Epithelial cell of proximal tubule (primary cell): ENCODE measurements at regions not wholly inside any gene's neighbourhood (a gene's known extent, or its start where the extent isn't known, plus 50 kb on each side); places are given as distances from the start of the nearest gene placed in this dataset.

ENCODE experiments used
- DNase-seq: peaks from one replicate; pipeline ENCODE4 v3.0.0-alpha.2; 2011; ENCODE audit warnings: low read depth
- H3K4me3 ChIP-seq: 2 replicates; pipeline ENCODE4 v1.5.1; 2011; ENCODE audit warnings: low read depth, mild to moderate bottlenecking, low read length
- CTCF ChIP-seq: conservative IDR thresholded peaks from 2 replicates; pipeline ENCODE4 v1.5.1; 2012; ENCODE audit warnings: low read depth, mild to moderate bottlenecking, low read length

- no peak for TF ChIP-seq CTCF
- DNase-seq: no peak
- no peak overlapping the region for H3K4me3 ChIP-seq
Observed at GRCh38 chr7:106405697-106406141, 120.9 kb upstream of the NAMPT start.

GRCh38 chr7:106402898-106403297, 118.1 kb upstream of the NAMPT start:
- DNase-seq: no peak
- TF ChIP-seq CTCF: no peak
- no peak overlapping the region for H3K4me3 ChIP-seq

- no peak for TF ChIP-seq CTCF
Observed at GRCh38 chr7:106400923-106401322, 116.1 kb upstream of the NAMPT start.

GRCh38 chr7:106398786-106399185, 114.0 kb upstream of the NAMPT start:
- no peak for TF ChIP-seq CTCF
- no peak overlapping the region for H3K4me3 ChIP-seq
- no peak for DNase-seq

More at GRCh38 chr7:106400923-106401322, 116.1 kb upstream of the NAMPT start:
- no peak for DNase-seq
- H3K4me3 ChIP-seq: no peak overlapping the region

GRCh38 chr7:106397994-106398393, 113.2 kb upstream of the NAMPT start:
- TF ChIP-seq CTCF: no peak
- DNase-seq: no peak
- H3K4me3 ChIP-seq: no peak overlapping the region

GRCh38 chr7:106394526-106394925, 109.7 kb upstream of the NAMPT start:
- no peak for DNase-seq
- no peak for TF ChIP-seq CTCF
- no peak overlapping the region for H3K4me3 ChIP-seq

GRCh38 chr7:106393564-106394251, 108.9 kb upstream of the NAMPT start:
- TF ChIP-seq CTCF: no peak
- no peak for DNase-seq
- no peak overlapping the region for H3K4me3 ChIP-seq
